ENCODE measurements at regions not wholly inside any gene's neighbourhood (a gene's known extent, or its start where the extent isn't known, plus 50 kb on each side); places are given as distances from the start of the nearest gene placed in this dataset.

DNA sequence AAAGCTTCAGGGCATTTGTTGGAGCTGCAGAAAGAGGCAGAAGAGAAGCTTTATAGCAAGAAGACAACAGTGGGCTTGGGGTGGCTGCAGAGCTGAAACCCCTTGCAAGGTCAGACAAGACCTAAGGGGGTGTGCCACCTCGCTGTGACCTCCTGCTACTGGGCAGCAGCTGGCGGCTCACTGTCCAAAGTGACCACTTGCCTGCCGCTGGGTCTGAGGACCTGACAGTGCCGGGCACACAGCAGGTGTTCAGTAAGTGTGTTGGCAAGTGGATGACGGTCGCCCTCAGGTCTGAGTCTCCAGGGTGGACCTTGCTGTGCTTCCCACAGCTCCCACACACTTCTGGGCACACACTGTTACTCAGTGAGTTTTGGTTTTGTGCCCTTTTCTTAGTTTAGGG, 336.5 kb downstream of the C16orf95 start:
- no peak for TF ChIP-seq POLR2AphosphoS5 (IDR thresholded peaks at IDR 0.05; ENCODE audit: low read depth, low read length)
- TF ChIP-seq POLR2A (IDR thresholded peaks at IDR 0.05; ENCODE audit: low read depth, low read length): no peak

All from GM12892 (cell line).